ENCODE measurements at regions not wholly inside any gene's neighbourhood (a gene's known extent, or its start where the extent isn't known, plus 50 kb on each side); places are given as distances from the start of the nearest gene placed in this dataset.
"Not testable (repeated sequence)": the region's sequence is repeated elsewhere in the genome, so short reads cannot be mapped to it uniquely, and the experiment has no call there.

DNA sequence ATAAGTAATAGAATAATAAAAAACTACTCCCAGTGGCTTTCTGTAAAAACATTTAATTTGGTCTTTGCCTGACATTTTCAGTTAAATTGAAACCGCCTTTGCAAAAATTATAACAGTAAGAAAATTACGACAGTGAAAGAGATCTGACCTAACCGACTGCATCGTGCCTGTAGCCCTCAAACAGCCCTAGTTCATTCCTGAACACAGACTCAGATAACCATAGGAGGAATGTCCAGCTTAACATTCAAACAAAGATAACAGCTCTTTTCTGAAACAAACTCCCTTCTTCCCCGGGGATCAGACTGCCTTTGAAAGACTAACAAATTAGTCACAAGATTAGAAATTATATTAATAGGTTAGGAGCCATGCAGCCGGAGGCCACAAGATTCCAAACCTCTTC lies 252.5 kb upstream of the USP9Y start:
- DNase-seq (ENCODE audit: low read depth in 2 of 2), result not testable (repeated sequence)

DNA sequence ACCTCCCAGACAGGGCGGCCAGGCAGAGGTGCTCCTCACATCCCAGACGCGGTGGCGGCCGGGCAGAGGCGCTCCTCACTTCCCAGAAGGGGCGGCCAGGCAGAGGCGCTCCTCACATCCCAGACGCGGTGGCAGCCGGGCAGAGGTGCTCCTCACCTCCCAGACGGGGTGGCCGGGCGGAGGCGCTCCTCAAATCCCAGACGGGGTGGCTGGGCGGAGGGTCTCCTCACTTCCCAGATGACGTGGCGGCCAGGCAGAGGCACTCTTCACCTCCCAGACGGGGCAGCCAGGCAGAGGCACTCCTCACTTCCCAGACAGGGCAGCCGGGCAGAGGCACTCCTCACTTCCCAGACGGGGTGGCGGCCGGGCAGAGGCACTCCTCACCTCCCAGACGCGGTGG lies 247.7 kb upstream of the USP9Y start:
- DNase-seq (ENCODE audit: low read depth in 2 of 2), result not testable (repeated sequence)

DNA sequence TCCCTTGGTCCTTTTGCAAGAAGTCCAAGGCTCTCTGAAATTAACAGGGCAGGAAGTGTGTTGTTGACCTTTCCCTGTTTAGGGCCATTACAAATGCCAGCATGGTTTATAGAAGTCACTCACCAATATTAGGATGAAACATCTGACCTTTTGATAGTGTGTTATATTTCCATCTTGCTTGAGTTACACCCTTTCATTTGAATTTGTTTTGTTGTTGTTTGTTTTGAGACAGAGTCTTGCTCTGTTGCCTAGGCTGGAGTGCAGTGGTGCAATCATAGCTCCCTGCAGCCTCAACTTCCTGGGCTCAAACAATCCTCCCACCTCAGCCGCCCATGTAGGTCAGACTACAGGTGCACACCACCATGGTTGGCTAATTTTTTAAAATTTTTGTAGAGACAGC lies 241.1 kb upstream of the USP9Y start:
- no peak for DNase-seq (ENCODE audit: low read depth in 2 of 2)

DNA sequence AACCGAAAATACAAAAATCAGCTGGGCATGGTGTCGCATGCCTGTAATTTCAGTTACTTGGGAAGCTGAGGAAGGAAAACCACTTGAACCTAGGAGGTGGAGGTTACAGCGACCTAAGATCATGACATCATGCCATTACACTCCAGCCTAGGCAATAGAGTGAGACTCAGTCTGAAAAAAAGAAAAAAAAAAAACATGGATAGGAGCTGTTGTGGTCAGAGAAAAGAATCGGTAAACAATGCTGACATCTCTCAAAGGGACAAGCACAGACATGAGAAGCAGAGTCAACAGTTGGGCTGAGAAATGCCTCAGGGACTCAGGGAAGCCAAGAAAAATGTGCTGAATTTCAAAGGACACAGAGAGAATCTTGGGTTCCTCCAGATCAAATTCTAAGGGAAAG lies 236.9 kb upstream of the USP9Y start:
- no peak for DNase-seq (ENCODE audit: low read depth in 2 of 2)

DNA sequence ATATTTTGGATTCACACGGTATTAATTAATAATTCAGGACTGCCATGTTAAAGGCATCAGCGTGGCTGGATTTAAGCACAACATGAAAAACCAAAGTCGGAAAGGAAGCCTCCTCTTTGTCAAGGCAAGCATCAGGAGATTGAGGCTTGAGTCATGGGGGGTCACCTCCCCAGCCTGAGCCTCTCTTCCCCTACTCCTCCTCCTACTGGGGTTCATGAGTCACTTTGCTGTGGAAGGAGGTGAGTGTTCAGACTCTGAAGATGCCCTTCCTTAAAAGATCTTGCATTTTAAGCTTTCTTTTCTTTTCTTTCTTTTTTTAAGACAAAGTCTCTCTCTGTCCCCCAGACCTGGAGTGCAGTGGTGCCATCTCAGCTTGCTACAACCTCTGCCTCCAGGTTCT lies 235.3 kb upstream of the USP9Y start:
- no peak for DNase-seq (ENCODE audit: low read depth in 2 of 2)

DNA sequence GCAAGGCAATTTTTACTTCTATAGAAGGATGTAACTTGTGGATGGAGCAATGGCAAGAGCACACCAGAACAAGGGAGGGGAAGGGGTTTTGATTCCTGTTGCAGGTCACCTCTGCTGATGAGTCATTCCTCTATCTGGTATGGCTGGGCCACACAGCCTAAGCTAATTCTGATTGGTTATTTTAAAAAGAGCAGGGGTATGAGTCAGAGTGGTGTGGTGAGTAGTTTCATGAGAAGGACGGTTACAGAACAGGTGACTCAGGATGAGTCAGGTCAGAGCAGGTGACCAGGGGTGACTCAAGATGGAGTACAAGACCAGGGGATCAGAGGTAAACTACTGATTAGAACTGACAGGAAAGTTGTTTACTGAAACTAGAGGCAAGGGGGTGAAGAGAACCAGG lies 231.9 kb upstream of the USP9Y start:
- DNase-seq (ENCODE audit: low read depth in 2 of 2), result no peak

DNA sequence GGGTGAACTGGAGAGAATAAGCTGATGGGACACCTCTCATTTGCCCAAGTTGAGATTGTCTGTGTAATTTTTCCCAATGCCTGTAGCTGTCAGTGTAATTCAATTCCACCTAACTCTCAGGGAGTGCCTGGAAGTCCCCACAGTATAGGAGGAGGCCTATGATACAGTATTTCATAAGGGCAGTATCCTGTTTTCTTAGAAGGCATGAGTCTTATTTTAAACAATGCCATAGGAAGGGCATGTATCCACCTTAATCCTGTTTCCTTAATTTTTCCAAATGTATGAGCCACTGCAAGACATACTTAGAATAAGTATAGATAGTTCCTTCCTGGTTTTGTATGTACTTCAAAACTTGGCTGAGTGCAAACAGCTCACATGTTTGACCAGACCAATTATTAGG lies 226.6 kb upstream of the USP9Y start:
- no peak for DNase-seq (ENCODE audit: low read depth in 2 of 2)

DNA sequence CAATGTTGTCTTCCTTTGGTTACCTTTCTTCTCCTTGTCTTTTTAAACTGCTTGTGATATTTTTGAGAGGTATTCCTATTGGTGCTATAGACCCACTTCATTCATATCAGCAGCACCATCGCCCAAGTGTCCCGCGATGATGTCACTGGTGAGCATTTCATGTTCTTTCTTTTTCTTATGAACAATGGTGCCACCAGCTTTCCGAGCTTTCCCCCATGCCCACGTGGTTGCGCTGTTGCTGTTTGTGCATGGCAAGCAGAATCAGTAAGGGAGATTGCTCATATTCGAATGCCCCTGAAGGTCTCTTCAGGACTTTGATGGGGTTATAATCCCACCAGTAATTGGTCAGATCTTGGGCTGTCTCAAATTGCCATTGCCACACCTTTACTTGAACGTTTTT lies 221.6 kb upstream of the USP9Y start:
- peak; percentile 13 to 20 for DNase-seq (ENCODE audit: low read depth in 2 of 2)

DNA sequence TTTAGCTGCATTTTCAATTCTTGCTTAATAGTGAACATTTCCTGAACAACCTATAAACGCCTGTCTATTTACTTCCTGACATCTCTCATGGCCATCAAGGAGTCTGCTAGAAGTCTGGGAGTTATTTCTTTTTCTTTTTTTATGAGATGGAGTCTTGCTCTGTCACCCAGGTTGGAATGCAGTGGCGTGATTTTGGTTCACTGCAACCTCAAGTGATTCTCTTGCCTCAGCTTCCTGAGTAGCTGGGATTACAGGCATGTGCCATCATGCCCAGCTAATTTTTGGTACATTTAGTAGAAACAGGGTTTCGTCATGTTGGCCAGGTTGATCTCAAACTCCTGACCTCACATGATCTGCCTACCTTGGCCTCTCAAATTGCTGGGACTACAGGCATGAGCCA lies 217.6 kb upstream of the USP9Y start:
- DNase-seq (ENCODE audit: low read depth in 2 of 2), result no peak

DNA sequence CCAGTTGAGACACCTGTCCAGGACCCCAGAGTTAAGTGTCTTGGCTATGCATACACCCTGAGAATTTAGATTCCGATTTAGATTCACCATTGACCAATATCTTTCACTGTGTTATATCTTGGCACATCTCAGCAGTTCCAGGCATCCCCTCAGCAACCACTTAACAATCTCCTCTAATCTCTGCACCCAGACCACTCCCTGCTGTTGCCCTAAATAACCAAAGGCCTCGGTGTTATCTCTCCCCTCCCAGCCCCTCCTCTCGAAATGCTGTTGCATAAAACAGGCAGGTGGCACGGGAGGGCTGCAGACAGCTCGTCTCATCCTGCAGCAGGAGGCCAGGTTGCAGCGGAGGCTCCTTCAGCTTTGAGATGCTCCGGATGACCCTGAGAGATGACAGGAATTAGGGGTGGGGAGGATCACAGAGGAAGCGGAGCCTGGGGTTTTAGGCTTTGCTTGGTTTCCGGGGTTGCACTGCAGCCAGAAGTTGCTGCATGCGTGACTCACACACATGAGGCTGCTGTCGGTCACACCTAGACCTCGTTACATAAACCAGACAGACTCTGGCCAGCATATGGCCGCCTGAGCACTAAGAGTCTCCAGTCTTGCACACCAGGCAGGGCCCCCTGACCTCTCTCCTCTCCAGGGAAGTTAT lies 210.3 kb upstream of the USP9Y start:
- no peak for DNase-seq (ENCODE audit: low read depth in 2 of 2)

DNA sequence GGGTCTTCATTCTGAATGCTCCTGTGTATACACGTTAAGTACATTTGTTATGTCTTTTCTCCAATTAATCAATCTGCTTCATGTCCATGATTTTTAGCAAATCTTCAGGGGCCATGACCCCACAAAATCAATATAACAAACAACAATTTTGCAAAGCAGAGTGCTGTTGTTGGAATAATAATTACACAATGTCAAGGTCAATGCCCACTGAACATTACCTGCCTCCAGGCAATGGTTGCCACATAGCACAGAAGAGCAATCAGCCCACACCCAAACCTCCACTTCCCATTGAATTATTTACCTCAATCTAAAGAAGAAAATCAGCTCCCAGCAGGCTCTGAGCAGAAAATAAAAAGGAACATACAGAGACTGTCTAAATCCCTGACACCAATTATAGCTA lies 208.8 kb upstream of the USP9Y start:
- DNase-seq (ENCODE audit: low read depth in 2 of 2), result no peak

DNA sequence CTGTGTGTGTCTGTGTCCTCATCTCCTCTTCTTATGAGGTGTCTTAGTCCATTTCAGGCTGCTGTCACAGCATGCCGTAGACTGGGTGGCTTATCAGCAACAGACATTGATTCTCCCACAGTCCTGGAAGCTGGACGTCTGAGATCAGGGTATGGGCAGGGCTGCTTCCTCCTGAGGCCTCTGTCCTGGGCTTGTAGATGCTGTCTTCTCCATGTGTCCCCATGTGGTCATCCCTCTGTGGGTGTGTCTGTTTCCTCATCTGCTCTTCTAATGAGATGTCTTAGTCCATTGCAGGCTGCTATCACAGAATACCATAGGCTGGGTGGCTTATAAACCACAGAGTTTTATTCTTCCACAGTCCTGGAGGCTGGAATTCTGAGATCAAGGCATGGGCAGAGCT lies 205.0 kb upstream of the USP9Y start:
- no peak for DNase-seq (ENCODE audit: low read depth in 2 of 2)

DNA sequence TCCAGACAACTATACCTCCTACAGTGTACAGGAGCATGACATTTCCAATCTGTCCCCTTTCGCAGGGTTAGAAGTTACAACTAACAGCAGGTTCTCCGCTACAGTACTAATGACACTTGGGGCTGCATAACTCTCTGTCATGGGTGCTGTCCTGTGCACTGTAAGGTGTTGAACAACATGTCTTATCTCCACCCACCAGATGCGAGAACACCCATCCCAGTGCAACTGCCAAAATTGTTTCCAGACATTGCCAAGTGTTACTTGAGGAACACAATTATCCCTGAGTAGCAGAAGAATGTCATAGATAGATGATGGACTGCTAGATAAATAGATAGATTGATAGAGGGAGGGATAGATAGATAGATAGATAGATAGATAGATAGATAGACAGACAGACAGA lies 200.9 kb upstream of the USP9Y start:
- no peak for DNase-seq (ENCODE audit: low read depth in 2 of 2)

DNA sequence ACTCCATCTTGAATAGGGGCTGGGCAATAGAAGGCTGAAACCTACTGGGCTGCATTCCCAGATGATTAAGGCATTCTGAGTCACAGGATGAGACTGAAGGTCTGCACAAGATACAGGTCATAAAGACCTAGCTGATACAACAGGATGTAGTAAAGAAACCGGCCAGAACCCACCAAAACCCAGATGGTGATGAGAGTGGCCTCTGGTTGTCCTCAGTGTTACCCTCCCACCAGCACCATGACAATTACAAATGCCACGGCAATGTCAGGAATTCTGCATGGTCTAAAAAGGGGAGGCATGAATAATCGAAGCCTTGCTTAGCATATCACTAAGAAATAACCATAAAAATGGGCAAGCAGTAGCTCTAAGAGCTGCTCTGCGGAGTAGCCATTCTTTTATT lies 197.0 kb upstream of the USP9Y start:
- DNase-seq (ENCODE audit: low read depth in 2 of 2), result not testable (repeated sequence)

DNA sequence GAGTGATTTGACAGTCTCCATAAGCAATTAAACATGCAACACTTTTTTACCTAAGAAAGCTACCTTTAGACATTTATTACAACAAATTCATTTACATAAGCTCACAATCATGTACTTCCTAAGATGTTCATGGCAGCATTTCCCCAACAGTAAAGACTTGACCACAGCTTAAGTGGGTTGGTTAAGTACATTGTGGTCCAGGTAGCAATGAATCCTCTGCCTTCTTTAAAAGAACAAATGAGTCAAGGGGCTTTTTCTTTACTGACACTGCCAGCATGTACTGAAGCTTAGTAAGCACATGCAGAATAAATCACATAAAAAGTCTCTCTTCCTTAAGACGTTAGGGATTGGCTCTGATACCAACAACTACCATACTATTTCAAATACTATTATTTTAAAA lies 183.7 kb upstream of the USP9Y start:
- no peak for DNase-seq (ENCODE audit: low read depth in 2 of 2)

DNA sequence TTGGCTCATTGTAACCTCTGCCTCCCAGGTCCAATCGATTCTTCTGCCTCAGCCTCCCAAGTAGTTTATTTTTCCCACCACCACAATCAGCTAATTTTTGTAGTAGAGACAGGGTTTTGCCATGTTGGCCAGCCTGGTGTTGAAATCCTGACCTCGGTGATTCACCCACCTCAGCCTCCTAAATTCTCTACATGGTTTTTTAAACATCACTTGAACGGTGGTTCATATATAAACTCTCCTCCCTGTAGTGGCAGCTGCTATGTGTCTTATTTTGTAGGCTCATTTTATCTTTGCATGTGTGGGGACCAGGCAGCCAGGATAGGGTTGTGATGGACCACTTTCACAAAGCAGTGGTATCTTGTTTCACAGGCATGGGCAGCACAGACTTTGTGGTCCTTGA lies 175.8 kb upstream of the USP9Y start:
- no peak for DNase-seq (ENCODE audit: low read depth in 2 of 2)

DNA sequence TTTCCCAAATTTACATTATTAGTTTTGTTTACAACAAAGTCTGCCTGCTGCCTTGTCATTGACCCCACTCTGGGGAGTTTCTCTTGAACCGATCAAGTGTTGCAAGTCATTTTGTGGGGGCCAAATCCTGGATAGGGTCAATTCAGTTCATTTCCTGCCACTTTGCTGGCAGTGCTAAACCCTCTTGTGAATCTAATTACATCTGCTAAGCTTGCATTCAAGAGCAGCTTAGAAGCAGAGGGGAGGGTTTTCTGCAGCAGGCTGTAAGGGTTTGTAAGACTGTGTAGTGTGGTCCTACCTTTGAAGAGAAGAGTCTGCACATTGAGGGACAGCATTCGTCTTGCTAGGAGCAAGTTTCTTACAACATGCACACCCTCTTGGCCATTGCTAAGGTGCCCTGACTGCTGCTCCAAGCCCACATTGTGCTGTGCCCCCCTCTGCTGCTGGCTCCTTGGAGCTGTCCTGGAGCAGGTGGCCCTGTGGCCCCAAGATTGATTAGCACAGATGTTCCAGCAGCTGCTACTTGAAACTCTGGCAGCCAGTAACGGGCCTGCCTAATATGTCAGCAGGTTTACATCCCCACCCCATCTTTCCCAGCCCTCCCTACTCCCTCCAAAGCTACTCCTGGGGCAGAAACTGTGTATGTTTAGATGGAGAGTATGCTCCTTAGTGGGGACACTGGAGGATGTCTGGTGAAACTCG lies 174.5 kb upstream of the USP9Y start:
- DNase-seq (ENCODE audit: low read depth in 2 of 2), result no peak

DNA sequence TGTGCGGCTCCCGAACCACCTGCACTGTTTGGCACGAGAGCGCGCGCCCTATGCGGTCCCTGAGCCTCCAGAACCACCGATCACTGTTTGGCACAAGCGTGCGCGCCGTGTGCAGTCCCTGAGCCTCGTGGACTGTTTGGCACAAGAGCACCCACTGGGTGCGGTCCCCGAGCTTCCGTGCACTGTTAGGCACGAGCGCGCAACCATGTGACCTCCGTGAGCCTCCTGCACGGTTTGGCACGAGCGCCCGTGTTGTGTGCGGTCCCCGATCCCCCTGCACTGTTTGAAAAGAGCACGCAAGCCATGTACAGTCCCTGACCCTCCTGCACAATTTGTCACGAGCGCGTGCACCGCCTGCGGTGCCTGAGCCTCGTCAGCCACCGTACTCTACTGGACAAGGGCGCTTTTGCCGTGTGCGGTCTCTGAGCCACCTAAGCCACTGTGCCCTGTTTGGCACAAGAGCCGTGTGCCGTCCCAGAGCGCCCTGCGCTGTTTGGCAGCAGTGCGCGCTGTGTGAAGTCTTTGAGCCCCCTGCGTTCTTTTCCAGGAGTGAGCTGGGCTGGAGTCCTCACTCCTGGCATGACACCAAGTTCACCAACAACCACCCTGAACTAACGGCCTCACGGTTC lies 163.7 kb upstream of the USP9Y start:
- no peak for DNase-seq (ENCODE audit: low read depth in 2 of 2)

DNA sequence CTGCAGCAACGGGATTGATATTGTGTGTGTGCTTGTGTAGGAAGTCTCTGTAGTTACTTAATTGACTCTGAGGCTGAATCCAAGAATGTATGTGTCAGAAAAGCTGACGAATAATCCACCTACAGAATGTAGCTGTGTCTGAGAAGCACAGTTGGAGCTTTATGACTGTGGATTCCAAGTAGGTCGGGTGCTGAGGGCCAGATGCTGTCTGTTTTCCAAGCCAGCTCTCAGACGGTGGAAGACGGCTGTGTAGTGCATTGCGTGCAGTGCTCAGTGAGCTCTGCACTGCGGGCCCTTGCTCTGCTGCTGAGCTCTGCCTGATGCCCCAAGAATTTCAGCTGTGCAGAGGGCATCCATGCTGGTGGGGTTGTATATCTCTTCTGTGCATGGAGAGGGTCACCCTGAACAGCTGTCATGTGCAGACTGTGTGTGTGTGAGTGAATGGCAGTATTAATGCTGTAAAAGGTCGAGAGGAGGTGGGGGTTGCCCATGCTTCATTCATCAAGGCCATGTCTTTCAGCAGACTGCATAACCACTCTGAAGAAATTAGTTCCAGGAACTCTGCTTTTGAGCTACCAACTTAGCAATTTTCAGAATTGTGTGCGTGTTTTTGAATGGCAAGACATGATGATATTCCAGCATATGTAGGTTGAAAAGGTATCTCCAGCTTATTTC lies 154.1 kb upstream of the USP9Y start:
- DNase-seq (ENCODE audit: low read depth in 2 of 2), result no peak

DNA sequence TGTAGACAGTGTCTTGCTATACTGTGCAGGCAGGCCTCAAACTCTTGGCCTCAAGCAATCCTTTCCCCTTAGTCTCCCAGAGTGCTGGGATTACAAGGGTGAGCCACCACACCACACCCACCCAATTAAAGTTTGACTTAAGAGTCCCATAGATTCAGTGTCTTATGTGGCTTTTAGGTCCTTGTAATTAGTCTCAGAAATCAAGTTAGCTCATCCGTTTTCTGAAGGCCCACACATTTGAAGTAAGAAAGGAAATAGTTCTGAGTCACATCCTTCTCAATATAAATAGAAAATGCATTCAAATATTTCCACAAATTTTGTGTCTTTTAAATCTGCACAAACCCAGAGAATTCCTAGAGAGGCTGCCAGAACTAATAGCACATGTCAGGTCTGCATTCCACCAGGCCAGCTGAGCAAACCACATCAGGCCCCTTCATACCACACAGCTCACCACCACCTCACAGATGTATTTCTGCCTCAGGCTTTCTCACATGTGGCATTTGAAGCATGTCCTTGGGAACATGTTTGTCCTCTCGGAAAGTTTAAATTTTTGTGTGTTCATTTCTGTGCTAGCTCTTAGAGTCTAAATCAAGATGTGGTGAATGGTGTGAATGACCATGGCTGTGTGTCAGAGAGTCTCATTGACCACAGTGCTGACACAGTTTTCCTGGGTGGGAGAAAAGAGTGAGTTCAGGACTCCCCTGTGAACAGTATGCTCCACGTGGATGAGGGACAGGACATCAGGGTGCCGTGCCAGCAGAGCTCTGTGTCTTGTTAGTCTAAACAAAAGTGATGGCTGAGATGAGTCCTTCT lies 148.4 kb upstream of the USP9Y start:
- DNase-seq (ENCODE audit: low read depth in 2 of 2), result no peak

DNA sequence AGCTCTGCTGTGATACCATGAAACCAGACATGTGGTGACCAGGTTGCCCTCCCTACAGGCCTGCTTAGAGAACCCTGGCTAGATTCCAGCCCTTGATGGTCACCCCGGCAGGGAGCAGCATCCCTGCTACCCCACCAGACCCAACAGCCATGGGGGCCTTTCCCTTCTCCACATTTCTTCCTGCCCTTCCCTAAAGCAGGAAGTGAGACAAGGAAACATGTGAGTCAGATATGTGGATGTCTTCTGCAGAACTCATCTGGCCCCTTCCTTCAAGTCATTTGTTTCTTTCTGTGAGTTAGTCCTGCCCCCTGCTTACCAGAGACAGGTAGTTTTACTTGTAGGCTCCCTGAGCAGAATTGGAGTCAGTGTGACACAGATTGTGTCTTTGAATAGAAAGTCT lies 147.1 kb upstream of the USP9Y start:
- no peak for DNase-seq (ENCODE audit: low read depth in 2 of 2)

DNA sequence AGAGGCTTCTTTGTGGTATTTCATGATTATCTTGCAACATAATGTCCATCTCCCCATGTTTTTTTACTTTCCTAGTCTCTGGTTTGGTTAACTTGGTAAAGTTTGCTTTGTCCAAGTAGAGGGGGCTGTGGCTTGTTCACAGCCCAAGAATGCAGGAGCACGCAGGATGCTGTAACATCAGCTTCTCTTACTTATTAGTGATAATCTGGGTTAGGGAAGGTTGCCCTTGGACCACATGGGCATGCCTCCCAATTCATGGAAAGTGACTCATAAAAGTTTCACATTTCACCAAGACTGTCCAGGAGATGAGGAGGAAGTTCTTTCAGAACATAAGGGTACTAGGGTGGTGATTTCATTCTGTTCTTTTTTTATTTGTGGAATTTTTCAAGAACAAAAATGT lies 146.0 kb upstream of the USP9Y start:
- DNase-seq (ENCODE audit: low read depth in 2 of 2), result no peak

Measured in stimulated activated CD4-positive, alpha-beta T cell treated with anti-CD3 and anti-CD28 coated beads, Interleukin-4, amount 100 ng/mL, for 48 hours (primary cell).